ENCODE measurements at regions not wholly inside any gene's neighbourhood (a gene's known extent, or its start where the extent isn't known, plus 50 kb on each side); places are given as distances from the start of the nearest gene placed in this dataset.
A peak's percentile ranks its signal among the peaks of the same experiment; 100 is the strongest.

- DNase-seq (no peak), ATAC-seq (no peak)
Observed at GRCh38 chr2:16134436-16135165, 194.3 kb downstream of the MYCN start.

GRCh38 chr2:16130906-16131400 lies 190.6 kb downstream of the MYCN start:
- no peak for ATAC-seq
- no peak for DNase-seq

DNA sequence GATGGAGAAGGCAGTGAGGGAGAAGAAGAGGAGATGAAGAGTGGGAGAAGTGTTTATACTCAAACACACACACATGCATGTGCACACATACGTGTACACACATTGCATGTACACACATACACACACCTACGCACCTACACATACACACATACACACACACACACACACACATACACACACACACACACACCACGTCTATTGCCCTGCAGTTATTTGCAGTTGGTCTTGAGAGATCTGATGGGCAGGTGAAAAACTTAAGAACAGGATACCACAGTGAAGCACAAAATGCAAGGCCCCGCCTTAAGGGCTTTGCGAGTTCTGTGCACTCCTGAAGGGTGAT lies 190.2 kb downstream of the MYCN start:
- no peak for ATAC-seq
- DNase-seq = no peak

- ATAC-seq (no peak), DNase-seq (no peak)
Observed at GRCh38 chr2:16129716-16130540, 189.6 kb downstream of the MYCN start.

DNA sequence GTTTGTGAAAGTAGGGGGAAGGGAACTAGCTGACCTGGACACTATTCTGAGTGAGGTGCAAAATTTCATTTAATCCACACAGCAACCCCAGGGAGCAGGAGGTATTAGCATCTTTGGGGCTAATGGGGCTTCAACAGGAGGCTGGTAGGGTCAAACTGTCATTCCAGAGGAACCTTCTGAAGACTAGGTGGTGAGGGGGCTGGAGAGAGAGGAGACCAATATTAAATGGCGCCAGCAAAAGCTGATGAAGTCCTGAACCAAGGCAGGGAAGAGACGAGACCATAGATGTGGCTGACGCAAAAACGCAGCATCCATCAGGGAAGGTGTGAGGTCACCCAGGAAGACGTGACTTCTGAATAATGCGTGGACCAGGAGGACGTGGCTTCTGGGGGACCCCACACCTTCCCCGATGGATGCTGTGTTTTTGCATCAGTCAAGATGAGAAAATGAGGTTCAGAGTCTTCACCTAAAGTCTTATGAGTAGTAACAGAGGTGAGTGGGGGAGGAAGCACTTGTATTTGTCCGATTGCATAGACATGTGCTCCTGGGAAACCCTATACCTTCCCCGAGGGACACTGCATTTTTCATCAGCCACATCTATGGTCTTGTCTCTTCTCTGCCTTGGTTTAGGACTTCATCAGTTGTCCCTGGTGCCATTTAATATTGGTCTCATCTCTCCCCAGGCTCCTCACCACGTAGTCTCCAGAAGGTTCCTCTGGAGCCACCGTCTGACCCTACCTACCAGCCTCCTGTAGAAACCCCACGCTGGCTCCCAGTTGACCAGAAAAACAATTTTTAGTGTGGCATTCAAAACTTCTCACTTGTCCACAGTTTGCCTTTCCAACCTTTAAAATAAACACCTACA lies 188.6 kb downstream of the MYCN start:
- no peak for ATAC-seq
- no peak for DNase-seq

GRCh38 chr2:16127958-16128357 lies 187.6 kb downstream of the MYCN start:
- ATAC-seq (no peak), DNase-seq (no peak)

- DNase-seq = no peak
- no peak for ATAC-seq
Observed at GRCh38 chr2:16127276-16127940, 187.1 kb downstream of the MYCN start.

- ATAC-seq = no peak
- DNase-seq = no peak
Observed at GRCh38 chr2:16126517-16127275, 186.3 kb downstream of the MYCN start.

DNA sequence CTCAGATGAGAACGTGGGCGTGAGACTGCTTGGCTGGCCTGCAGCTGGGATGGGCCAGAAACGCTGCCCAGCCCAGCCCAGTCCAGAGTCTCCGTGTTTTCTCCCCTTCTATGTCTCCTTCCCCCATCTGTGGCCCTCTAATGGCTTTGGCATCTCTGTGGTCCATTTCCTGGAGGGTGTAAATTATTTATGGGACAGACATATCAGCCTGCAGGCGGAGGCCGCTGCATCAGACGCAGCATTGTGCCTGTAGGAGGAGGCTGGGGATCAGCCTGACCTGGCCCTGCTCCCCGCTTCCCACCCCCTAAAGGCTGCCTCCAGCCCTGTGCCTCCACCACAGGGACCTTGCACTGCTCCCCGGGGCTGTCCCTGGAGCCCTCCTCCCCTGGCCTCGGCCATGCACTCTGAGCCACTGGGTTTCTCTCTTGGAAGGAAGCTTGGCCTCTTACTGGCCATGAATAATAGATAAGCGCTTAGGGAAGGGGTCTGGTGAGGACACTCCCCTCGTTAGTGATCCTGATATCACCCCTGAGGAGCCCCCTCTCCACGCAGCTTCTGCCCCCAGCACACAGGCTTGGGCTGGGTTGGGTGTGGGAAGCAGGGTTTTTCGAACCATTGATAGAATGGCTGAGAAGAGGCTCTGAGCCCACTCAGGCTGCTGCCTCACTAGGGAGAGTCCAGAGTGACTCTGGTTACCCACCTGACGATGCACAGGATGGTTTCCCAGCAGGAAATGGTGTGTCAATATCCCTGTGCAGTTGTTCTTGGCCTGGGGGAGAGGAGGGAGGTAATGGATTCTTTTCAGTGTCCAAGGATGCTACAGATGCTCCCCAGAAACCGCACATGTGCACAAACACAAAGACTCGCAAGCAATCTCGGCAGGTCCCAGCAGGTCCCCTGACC lies 185.5 kb downstream of the MYCN start:
- ATAC-seq (peak; percentile 19), DNase-seq (no peak)

GRCh38 chr2:16124881-16125613 lies 184.7 kb downstream of the MYCN start:
- DNase-seq (no peak), ATAC-seq (no peak)

DNA sequence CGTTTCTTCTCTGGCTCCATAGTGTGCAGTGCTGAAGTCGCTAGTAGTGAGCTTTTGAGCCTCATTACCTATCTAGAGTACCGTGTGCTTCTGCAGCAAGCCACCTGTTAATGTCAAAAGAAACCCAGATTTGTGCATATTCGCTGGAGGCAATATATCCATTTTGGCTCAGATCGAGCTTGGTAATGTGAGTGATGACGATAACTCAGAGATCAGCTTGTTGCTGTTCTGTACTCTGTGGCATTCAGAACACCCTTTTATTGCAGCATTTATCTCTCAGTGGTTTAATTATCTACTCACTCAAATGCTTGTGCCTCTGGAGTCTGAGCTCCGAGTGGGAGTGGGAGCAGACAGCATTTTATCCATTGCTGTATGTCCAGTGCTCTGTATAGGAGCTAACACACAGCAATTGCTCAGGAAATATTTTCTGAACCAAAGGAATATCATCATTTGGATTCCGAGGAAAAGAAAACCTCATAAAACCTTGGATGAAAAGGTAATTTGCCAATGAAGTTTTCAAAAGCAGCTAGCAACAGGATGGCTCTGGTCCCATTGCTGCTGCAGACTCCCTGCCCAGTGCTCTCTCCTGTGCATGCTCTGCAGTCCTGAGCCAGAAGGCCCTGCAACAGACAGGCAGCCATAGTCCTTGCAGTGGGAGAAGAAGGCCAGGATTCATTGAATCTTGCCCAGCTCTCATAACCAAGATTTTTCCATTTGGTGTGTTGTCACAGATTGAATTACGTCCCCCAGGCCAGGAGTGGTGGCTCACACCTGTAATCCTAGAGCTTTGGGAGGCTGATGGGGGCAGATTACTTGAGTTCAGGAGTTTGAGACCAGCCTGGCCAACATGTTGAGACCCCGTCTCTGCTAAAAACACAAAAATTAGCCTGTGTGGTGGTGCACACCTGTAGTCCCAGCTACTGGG lies 183.8 kb downstream of the MYCN start:
- DNase-seq (no peak), ATAC-seq (no peak)

GRCh38 chr2:16123421-16123820 lies 183.1 kb downstream of the MYCN start:
- no peak for ATAC-seq
- no peak for DNase-seq

DNA sequence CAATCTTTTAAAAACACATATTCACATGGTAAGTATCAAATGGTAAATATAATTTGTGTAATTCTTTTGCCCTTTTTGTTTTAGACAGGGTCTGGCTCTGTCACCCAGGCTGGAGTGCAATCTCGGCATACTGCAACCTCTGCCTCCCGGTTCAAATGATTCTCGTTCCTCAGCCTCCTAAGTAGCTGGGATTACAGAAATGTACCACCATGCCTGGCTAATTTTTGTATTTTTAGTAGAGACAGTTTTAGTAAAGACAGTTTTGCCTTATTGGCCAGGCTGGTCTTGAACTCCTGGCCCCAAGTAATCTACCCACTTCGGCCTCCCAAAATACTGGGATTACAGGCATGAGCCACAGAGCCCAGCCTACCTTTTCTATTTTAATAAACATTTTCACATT lies 182.2 kb downstream of the MYCN start:
- no peak for ATAC-seq

GRCh38 chr2:16121986-16122390 lies 181.6 kb downstream of the MYCN start:
- DNase-seq (no peak), ATAC-seq (no peak)

More for the DNA sequence above, 182.2 kb downstream of the MYCN start:
- no peak for DNase-seq

DNA sequence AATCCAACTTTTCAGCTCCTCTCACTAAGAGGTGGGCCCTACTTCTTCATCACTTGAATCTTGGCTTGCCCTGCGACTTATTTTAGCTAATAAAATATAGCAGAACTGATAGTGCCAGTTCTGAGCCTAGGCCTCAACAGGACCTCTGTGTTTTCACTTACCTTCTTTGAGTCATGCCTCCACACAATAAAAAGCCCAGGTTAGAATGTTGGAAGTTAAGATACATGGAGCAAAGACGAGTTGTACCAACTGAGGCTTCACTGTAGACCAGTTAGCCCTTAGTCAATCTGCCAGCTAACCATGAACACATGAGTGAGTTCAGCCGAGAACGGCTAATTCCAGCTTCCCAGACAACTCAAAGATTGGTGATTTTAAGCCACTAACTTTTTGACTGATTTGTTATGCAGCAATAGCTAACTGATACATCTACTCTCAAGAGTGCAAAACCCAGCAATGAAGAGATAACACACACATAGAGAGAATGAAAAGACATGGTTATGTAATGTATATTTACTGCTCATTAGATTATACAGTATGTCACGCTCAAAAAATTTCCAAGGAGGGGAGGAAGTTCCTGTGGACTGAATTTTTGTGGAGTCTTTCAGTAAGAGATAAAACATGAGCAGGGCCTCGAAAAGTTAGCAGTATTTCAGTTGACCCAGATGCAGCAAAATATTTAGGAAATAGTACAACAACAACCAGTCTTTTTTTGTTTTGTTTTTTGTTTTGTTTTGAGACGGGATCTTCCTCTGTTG lies 181.1 kb downstream of the MYCN start:
- ATAC-seq = no peak
- DNase-seq = no peak

DNA sequence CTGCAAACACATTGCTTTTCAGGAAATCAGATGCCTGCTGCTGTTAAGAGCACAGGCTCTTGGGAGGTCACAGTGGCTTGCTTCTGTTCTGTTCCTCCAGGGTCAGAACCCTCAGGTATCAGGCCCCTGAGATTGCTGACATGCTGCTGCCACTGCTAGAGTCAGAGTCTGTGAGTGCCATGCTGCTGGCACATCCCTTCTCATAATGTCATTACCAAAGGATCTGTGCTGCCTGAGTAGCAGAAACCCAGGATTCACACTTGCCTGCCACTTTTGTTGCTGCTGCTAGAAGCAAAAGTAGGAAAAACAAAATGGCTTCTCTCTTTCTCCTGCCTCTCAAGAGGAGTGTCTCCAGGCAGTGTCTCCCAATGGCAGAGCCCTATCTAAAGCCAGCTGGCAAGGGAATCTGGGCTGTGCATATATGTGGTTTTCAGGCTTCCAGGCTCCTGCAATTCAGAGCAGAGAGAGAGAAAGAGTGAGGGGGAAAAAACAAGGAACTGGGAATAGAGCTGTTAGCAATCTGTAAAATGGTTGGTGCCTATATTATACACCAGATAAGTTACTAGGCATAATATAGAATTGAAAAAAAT lies 180.3 kb downstream of the MYCN start:
- no peak for DNase-seq
- ATAC-seq = no peak

- no peak for DNase-seq
- ATAC-seq = no peak
Observed at GRCh38 chr2:16119741-16120140, 179.4 kb downstream of the MYCN start.

All from stimulated activated naive CD8-positive, alpha-beta T cell treated with anti-CD3 and anti-CD28 coated beads, Interleukin-15, Interleukin-2, amounts not matched to agents 100 U/mL and 50 U/mL, for 24 hours (primary cell).